NB4 (cell line): ENCODE measurements at regions not wholly inside any gene's neighbourhood (a gene's known extent, or its start where the extent isn't known, plus 50 kb on each side); places are given as distances from the start of the nearest gene placed in this dataset.

ENCODE experiments used
- DNase-seq: peaks from one replicate; pipeline ENCODE4 v3.0.0; 2010; ENCODE audit warnings: low read depth
- H3K4me3 ChIP-seq: one replicate; pipeline ENCODE4 v1.5.1; 2011; ENCODE audit warnings: mild to moderate bottlenecking, low read depth, low read length, moderate library complexity
- CTCF ChIP-seq: IDR thresholded peaks from one replicate; pipeline ENCODE4 v1.5.1; 2012; ENCODE audit warnings: low read depth, low read length
- MAX ChIP-seq: IDR thresholded peaks from 2 replicates; pipeline ENCODE4 v1.6.1; 2011; ENCODE audit warnings: low read depth, low read length
- MYC ChIP-seq: IDR thresholded peaks from 2 replicates; pipeline ENCODE4 v1.6.1; 2011; ENCODE audit warnings: low read depth, low read length
- POLR2A ChIP-seq: IDR thresholded peaks from 2 replicates; pipeline ENCODE4 v1.6.1; 2011; ENCODE audit warnings: mild to moderate bottlenecking; ENCODE audit not compliant: insufficient read length; ENCODE audit errors: extremely low read depth

- TF ChIP-seq POLR2A: no peak
- TF ChIP-seq MAX: no peak
- TF ChIP-seq MYC: no peak
- no peak for TF ChIP-seq CTCF
- DNase-seq: no peak
- no peak overlapping the region for H3K4me3 ChIP-seq
Observed at GRCh38 chr9:13786711-13787110, 507.2 kb upstream of the MPDZ start.

- no peak for DNase-seq
- TF ChIP-seq MAX (no peak), CTCF (no peak), POLR2A (no peak), MYC (no peak)
Observed at GRCh38 chr9:13786131-13786530, 506.6 kb upstream of the MPDZ start.

DNA sequence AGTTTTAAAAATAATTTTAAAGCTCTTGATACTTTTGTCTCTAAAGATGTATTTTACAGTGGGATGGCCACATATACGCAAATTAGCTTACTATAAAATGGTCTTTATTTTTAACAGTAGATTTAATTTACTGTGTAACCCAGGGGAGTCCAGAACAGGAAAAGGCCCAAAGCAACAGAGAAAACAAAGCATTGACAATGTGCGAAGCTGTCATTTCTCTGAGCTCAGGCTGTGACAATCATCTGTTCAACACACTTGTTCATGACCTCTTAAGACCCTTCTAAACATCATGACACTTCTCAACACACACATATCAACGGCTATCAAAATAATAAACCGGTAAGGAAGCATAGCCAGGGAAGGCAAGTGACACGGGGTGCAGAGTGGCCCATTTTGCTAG lies 499.6 kb upstream of the MPDZ start:
- no peak overlapping the region for H3K4me3 ChIP-seq
- no peak for DNase-seq
- TF ChIP-seq MYC: no peak
- no peak for TF ChIP-seq POLR2A
- TF ChIP-seq MAX: no peak
- no peak for TF ChIP-seq CTCF

More at GRCh38 chr9:13786131-13786530, 506.6 kb upstream of the MPDZ start:
- H3K4me3 ChIP-seq: no peak overlapping the region

DNA sequence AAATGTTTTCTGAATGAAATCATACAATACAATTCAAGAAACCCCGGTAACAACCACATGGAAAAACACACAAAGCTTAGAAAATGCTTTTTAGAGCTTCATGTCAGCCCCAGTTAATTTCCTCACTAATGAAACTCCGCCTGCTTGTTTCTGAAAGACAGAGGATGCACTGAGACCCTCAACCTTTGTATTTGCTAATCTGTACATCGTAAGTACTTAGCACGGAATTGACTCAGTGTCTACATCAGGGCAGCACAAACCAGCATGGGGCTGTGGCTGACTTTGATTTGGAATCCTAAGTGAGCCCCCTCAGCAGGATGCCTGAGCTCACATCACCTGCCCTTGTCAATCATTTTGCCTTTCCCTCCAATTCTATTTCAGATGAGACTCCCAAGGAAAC lies 499.1 kb upstream of the MPDZ start:
- DNase-seq: no peak
- H3K4me3 ChIP-seq: no peak overlapping the region
- TF ChIP-seq MAX: no peak
- no peak for TF ChIP-seq POLR2A
- no peak for TF ChIP-seq CTCF
- TF ChIP-seq MYC: no peak

GRCh38 chr9:13770956-13771355 lies 491.5 kb upstream of the MPDZ start:
- no peak for TF ChIP-seq MAX
- no peak for TF ChIP-seq POLR2A
- no peak for TF ChIP-seq CTCF
- no peak for TF ChIP-seq MYC
- no peak for DNase-seq

DNA sequence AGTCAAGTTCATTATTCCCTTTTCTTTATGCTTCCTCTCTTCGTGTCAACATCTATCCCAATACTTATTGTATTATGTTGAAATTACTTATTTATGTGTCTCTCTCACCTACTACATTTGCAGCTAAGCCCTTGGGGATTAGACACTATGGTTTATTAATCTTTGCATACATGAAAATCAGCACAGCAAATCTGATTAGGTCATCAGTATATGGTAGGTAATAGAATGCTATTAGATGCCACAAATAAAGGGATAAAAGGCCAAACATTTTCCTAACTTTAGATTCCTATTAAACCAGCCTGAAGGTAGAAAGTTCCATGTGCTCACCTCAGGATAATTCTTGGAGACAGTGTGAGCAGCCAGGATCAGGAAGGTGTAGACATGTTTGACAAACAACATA lies 490.1 kb upstream of the MPDZ start:
- DNase-seq: no peak
- H3K4me3 ChIP-seq: no peak overlapping the region
- TF ChIP-seq MYC (no peak), CTCF (no peak), MAX (no peak), POLR2A (no peak)

More at GRCh38 chr9:13770956-13771355, 491.5 kb upstream of the MPDZ start:
- H3K4me3 ChIP-seq: no peak overlapping the region
